HL-60 (cell line): ENCODE measurements at regions not wholly inside any gene's neighbourhood (a gene's known extent, or its start where the extent isn't known, plus 50 kb on each side); places are given as distances from the start of the nearest gene placed in this dataset.

Source experiments
- CTCF ChIP-seq: IDR thresholded peaks from one replicate; pipeline ENCODE4 v1.5.1; 2011; ENCODE audit warnings: low read length, control low read depth, inconsistent platforms; ENCODE audit not compliant: insufficient read depth
- POLR2AphosphoS5 ChIP-seq: IDR thresholded peaks from 2 replicates; pipeline ENCODE4 v1.6.1; 2012; ENCODE audit warnings: low read depth

GRCh38 chr7:32143301-32143700 lies 73.1 kb upstream of the PDE1C start:
- TF ChIP-seq CTCF (no peak), POLR2AphosphoS5 (no peak)
